HUES6 (cell line): ENCODE measurements at regions not wholly inside any gene's neighbourhood (a gene's known extent, or its start where the extent isn't known, plus 50 kb on each side); places are given as distances from the start of the nearest gene placed in this dataset.
"Not testable (repeated sequence)": the region's sequence is repeated elsewhere in the genome, so short reads cannot be mapped to it uniquely, and the experiment has no call there.

ENCODE experiments used
- H3K27ac ChIP-seq: 2 replicates; pipeline ENCODE4 v1.7.0; 2013; ENCODE audit warnings: low read depth, mild to moderate bottlenecking, low read length, inconsistent platforms
- H3K27me3 ChIP-seq: 2 replicates; pipeline ENCODE4 v1.6.1; 2013; ENCODE audit warnings: low read length; ENCODE audit not compliant: control insufficient read depth, insufficient read depth
- H3K36me3 ChIP-seq: 2 replicates; pipeline ENCODE4 v1.6.1; 2013; ENCODE audit warnings: low read length; ENCODE audit not compliant: control insufficient read depth, insufficient read depth
- H3K4me1 ChIP-seq: 2 replicates; pipeline ENCODE4 v1.6.1; 2013; ENCODE audit warnings: low read length; ENCODE audit not compliant: control insufficient read depth, insufficient read depth
- H3K4me3 ChIP-seq: 2 replicates; pipeline ENCODE4 v1.5.1; 2013; ENCODE audit warnings: low read depth, low read length
- H3K9ac ChIP-seq: one replicate; pipeline ENCODE4 v1.6.1; 2013; ENCODE audit warnings: mild to moderate bottlenecking, low read length
- H3K9me3 ChIP-seq: 2 replicates; pipeline ENCODE4 v1.6.1; 2013; ENCODE audit warnings: low read depth, low read length; ENCODE audit not compliant: control insufficient read depth, insufficient read depth

DNA sequence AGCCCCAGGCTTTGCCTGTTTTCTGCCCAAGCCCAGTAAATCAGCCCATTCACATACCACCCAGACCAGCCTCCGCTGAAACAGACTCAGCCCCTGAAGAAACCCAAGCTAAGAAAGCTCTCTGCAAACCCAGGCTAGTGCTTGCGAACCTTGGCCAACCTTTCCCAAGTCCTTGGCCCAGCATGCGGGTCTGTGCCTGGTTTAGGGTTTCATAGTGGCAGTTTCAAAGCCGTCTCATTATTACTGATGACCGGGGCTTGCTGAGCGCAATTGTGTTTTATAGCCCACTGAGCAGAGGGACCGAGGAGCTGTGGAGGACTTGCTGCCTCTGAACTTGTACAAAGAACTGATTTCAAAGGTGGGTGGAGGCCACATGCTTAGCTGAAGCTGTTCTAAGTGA, 584.3 kb downstream of the BNC2 start:
- Histone ChIP-seq H3K9me3 (0 out of 2 replicates have a peak, but pooled peaks cover 2% of the 10 kb centered on the region), H3K27me3 (no peaks in the 10 kb centered on the region), H3K36me3 (no peaks in the 10 kb centered on the region), H3K9ac (no peak overlapping the region), H3K4me1 (no peaks in the 10 kb centered on the region), H3K4me3 (no peak overlapping the region), H3K27ac (no peak overlapping the region)

DNA sequence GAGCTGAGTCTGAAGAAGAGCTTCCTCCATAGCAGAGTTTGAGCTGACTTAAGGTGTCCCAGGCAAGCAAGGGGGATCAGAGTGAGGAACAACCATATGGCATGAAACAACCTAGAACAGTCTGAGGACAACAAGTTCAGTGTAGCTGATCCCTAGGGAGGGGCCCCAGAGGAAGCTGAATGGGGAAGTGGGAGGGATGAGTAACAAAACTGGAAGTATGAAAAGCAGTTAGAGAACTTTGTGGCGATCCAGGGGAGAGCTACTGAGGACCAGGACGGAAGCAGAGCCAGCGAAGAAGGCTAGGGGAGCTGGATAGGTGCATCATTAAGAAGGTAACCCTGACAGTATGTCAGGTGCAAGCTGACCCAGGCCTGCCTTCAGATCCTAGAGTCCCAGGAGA, 580.8 kb downstream of the BNC2 start:
- H3K9me3 ChIP-seq, result 0 out of 2 replicates have a peak, but pooled peaks cover 4% of the 10 kb centered on the region
- no peaks in the 10 kb centered on the region for H3K27me3 ChIP-seq
- no peak overlapping the region for H3K27ac ChIP-seq
- H3K9ac ChIP-seq, result no peak overlapping the region
- no peaks in the 10 kb centered on the region for H3K36me3 ChIP-seq
- no peak overlapping the region for H3K4me3 ChIP-seq
- peaks cover 6% of the 10 kb centered on the region; the same call in 1 of the 2 replicates for H3K4me1 ChIP-seq

DNA sequence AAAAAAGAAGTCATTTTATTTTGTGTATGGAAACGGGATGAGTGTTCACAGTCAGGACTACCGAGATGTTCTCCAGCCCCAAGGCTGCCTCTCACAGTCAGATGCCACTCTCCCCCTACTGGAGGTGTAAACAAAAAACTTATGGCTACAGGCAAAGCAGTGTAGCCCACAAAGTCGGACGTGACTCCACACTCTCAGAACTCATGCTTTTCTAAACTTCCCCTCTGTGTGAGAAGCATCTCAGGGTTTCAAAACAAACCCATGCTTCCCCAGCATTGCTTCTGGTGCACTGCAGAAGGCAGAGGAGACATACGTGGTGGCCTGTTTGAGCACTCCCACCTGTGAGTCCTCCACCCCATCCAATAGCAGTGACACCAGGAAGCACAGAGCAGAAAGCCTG, 580.3 kb downstream of the BNC2 start:
- Histone ChIP-seq H3K9ac (no peak overlapping the region), H3K27ac (no peak overlapping the region), H3K9me3 (0 out of 2 replicates have a peak, but pooled peaks cover 4% of the 10 kb centered on the region), H3K27me3 (no peaks in the 10 kb centered on the region), H3K4me1 (peaks cover 8% of the 10 kb centered on the region; the same call in 1 of the 2 replicates), H3K4me3 (no peak overlapping the region), H3K36me3 (no peaks in the 10 kb centered on the region)

DNA sequence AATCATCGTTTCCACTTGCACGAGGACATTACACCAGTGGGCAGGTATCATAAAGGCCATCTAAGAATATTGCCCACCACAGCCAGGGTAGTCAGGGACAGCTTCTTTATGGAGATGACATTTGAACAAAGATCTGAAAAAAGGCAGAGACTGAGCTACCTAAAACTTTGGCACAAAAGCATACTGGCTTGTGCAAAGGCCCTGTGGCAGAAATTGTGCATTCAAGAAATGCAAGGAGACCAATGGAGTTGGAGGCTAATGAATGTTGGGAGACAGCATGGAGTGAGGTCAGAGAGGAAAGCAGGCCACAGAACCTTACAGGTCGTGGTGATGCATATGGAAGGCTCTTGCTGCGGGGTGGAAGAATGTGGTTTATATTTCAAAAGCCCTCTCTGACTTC, 578.5 kb downstream of the BNC2 start:
- 0 out of 2 replicates have a peak, but pooled peaks cover 4% of the 10 kb centered on the region for H3K9me3 ChIP-seq
- peaks cover 8% of the 10 kb centered on the region; the same call in 1 of the 2 replicates for H3K4me1 ChIP-seq
- H3K27me3 ChIP-seq, result no peaks in the 10 kb centered on the region
- H3K4me3 ChIP-seq, result no peak overlapping the region
- no peaks in the 10 kb centered on the region for H3K36me3 ChIP-seq
- H3K9ac ChIP-seq, result no peak overlapping the region
- H3K27ac ChIP-seq, result no peak overlapping the region

GRCh38 chr9:16293610-16294009, 576.9 kb downstream of the BNC2 start:
- peaks cover 6% of the 10 kb centered on the region; the same call in 1 of the 2 replicates for H3K9me3 ChIP-seq
- no peaks in the 10 kb centered on the region for H3K36me3 ChIP-seq
- no peaks in the 10 kb centered on the region for H3K27me3 ChIP-seq
- no peak overlapping the region for H3K9ac ChIP-seq
- H3K4me1 ChIP-seq, result peaks cover 8% of the 10 kb centered on the region; the same call in 1 of the 2 replicates
- no peak overlapping the region for H3K4me3 ChIP-seq
- no peak overlapping the region for H3K27ac ChIP-seq

GRCh38 chr9:16294133-16294770, 576.2 kb downstream of the BNC2 start:
- H3K27me3 ChIP-seq, result no peaks in the 10 kb centered on the region
- H3K4me3 ChIP-seq, result no peak overlapping the region
- H3K4me1 ChIP-seq, result peaks cover 8% of the 10 kb centered on the region; the same call in 1 of the 2 replicates
- H3K27ac ChIP-seq, result no peak overlapping the region
- peaks cover 6% of the 10 kb centered on the region; the same call in 1 of the 2 replicates for H3K9me3 ChIP-seq
- no peak overlapping the region for H3K9ac ChIP-seq
- H3K36me3 ChIP-seq, result no peaks in the 10 kb centered on the region

DNA sequence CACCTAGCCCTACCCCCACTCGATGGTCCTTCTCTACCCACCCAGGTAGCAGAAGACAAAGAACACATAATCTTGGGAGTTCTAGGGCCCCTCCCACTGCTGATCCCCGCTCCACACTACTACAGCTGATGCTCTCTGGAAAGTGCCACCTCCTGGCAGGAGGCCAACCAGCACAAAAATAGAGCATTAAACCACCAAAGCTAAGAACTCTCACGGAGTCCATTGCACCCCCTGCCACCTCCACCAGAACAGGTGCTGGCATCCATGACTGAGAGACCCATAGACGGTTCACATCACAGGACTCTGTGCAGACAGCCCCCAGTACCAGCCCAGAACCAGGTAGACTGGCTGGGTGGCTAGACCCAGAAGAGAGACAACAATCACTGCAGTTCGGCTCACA, 575.5 kb downstream of the BNC2 start:
- H3K36me3 ChIP-seq, H3K9me3 ChIP-seq, H3K9ac ChIP-seq, H3K4me1 ChIP-seq, H3K27me3 ChIP-seq, H3K4me3 ChIP-seq, H3K27ac ChIP-seq: not testable (repeated sequence)

GRCh38 chr9:16299368-16299767, 571.1 kb downstream of the BNC2 start:
- H3K27me3 ChIP-seq, H3K9ac ChIP-seq, H3K9me3 ChIP-seq, H3K36me3 ChIP-seq, H3K4me3 ChIP-seq, H3K27ac ChIP-seq: not testable (repeated sequence)
- H3K4me1 ChIP-seq, result peaks cover 14% of the 10 kb centered on the region; the same call in 1 of the 2 replicates

DNA sequence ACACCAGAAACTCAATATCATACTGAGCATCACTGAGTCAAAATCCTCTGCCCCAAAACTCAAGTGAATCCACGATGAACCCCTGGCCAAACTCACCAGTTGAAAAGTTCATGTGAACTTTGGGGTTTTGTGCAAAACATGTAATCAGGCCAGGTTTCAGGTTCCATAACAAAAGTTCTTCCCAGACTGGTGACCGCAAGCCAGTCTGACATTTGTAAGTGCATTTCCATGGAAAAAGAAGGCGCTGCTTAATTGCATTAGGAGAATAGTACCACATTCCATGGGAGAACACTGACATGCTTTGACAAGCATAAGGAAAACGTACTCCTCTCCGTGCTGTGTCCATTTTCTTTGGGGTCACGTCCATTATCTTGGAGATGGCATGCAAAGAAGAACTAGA, 567.0 kb downstream of the BNC2 start:
- H3K9ac ChIP-seq, result no peak overlapping the region
- no peaks in the 10 kb centered on the region for H3K27me3 ChIP-seq
- H3K36me3 ChIP-seq, result no peaks in the 10 kb centered on the region
- no peak overlapping the region for H3K4me3 ChIP-seq
- no peak overlapping the region for H3K27ac ChIP-seq
- H3K4me1 ChIP-seq, result 0 out of 2 replicates have a peak, but pooled peaks cover 10% of the 10 kb centered on the region
- H3K9me3 ChIP-seq, result peaks cover under 1% of the 10 kb centered on the region; the same call in 1 of the 2 replicates

DNA sequence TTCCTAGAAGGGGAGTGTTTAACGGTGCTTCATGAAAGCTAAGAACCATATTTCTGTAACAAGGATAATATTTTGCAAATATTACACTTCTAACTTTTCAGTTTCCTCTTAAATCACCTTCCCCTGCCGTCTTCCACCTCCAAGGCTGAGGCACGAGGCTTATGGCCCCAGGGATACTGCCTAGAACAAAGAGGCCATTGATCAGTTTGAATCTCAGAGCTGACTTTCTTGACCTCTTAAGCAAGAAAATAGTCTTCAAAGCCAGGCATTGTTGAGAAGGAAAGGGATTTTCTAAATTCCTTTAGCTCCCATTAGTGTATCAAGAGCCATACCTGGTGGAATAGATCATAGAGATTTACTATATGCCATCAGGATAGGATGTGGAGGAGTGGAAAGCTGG, 566.2 kb downstream of the BNC2 start:
- H3K4me1 ChIP-seq, result 0 out of 2 replicates have a peak, but pooled peaks cover 10% of the 10 kb centered on the region
- no peaks in the 10 kb centered on the region for H3K27me3 ChIP-seq
- H3K27ac ChIP-seq, result no peak overlapping the region
- no peak overlapping the region for H3K9ac ChIP-seq
- H3K4me3 ChIP-seq, result no peak overlapping the region
- no peaks in the 10 kb centered on the region for H3K36me3 ChIP-seq
- no peaks in the 10 kb centered on the region for H3K9me3 ChIP-seq

GRCh38 chr9:16306586-16306985, 563.9 kb downstream of the BNC2 start:
- H3K27ac ChIP-seq, result no peak overlapping the region
- H3K9me3 ChIP-seq, result no peaks in the 10 kb centered on the region
- H3K36me3 ChIP-seq, result no peaks in the 10 kb centered on the region
- H3K9ac ChIP-seq, result no peak overlapping the region
- H3K27me3 ChIP-seq, result no peaks in the 10 kb centered on the region
- H3K4me3 ChIP-seq, result no peak overlapping the region
- 0 out of 2 replicates have a peak, but pooled peaks cover 21% of the 10 kb centered on the region for H3K4me1 ChIP-seq
